Transverse colon (tissue), 4 donors: ENCODE measurements at regions not wholly inside any gene's neighbourhood (a gene's known extent, or its start where the extent isn't known, plus 50 kb on each side); places are given as distances from the start of the nearest gene placed in this dataset.
"Not testable (repeated sequence)": the region's sequence is repeated elsewhere in the genome, so short reads cannot be mapped to it uniquely, and the experiment has no call there.

Source experiments
- DNase-seq: peaks from one replicate; pipeline ENCODE4 v3.0.0-alpha.2; 2019
- H3K27ac ChIP-seq, 4 donors: fragments of 200-600 bp; sonication (generic); 2 replicates each; pipeline ENCODE4 v1.5.1; 2016 to 2018; ENCODE audit warnings: inconsistent platforms in 4 of 4
- H3K27me3 ChIP-seq: fragments of 200-600 bp; sonication (generic); 2 replicates; pipeline ENCODE4 v1.5.1; 2017; ENCODE audit warnings: inconsistent platforms
- H3K36me3 ChIP-seq, 4 donors: fragments of 200-600 bp; sonication (generic); 2 replicates each; pipeline ENCODE4 v1.5.1; 2017 to 2019; ENCODE audit warnings: inconsistent platforms in 4 of 4
- H3K4me1 ChIP-seq, 4 donors: fragments of 200-600 bp; sonication (generic); 2 replicates each; pipeline ENCODE4 v1.5.1; 2017 to 2020; ENCODE audit warnings: inconsistent platforms in 4 of 4
- H3K4me3 ChIP-seq, 4 donors: fragments of 200-600 bp; sonication (generic); 1 replicate in 1 of 4; 2 replicates in 3 of 4; pipeline versions ENCODE4 v1.5.1 to v1.6.1; 2017 to 2019; ENCODE audit warnings: inconsistent platforms in 4 of 4
- H3K9me3 ChIP-seq, 2 donors: fragments of 200-600 bp; sonication (generic); 2 replicates each; pipeline ENCODE4 v1.5.1; 2017 to 2019; ENCODE audit warnings: inconsistent platforms in 2 of 2
- EP300 ChIP-seq: sonication (generic); formaldehyde crosslinking; IDR thresholded peaks from one replicate; pipeline ENCODE4 v1.6.1; 2017; ENCODE audit warnings: antibody characterized with exemption, low read depth
- POLR2A ChIP-seq: fragments of 450-650 bp; IDR thresholded peaks from one replicate; pipeline ENCODE4 v1.6.1; 2016; ENCODE audit warnings: antibody characterized with exemption, mild to moderate bottlenecking, moderate library complexity
- POLR2AphosphoS5 ChIP-seq, 3 donors: sonication (generic); formaldehyde crosslinking; IDR thresholded peaks; one replicate each; pipeline ENCODE4 v1.6.1; 2016; ENCODE audit warnings: antibody characterized with exemption in 3 of 3
- WGBS, 2 donors: methylation state at CpG; one replicate each; pipeline ENCODE4 v1.1.5; 2018; ENCODE audit warnings: low coverage in 1 of 2; 5-methylcytosine and 5-hydroxymethylcytosine counted together
- in situ Hi-C, 4 donors: fragments of 200-750 bp; cut with MboI; loops; one replicate each; pipeline versions ENCODE4 v1.15.0 to v1.15.1; 2017; ENCODE audit warnings: low sequenced_read_pairs in 3 of 4, low pct_ligation_motif_present in 1 of 4, low pct_unique_long_range_greater_than_20kb in 1 of 4
- intact Hi-C: fragments of 100-400 bp; cut with DNase I; formaldehyde crosslinking; loops from one replicate; pipeline ENCODE4 v1.15.1; 2023; ENCODE audit warnings: low total_unique reads
- TF ChIP-seq, protein P1 (sequence below), 5 experiments: fragments of 200-600 bp in 3 of 5; fragments of 450-650 bp in 2 of 5; sonication (generic) in 3 of 5; IDR thresholded peaks; 1 replicate in 2 of 5; 2 replicates in 3 of 5; pipeline ENCODE4 v1.5.1; 2016 to 2017; ENCODE audit warnings: antibody characterized with exemption in 5 of 5, inconsistent platforms in 3 of 5, mild to moderate bottlenecking in 2 of 5, moderate library complexity in 1 of 5

DNA sequence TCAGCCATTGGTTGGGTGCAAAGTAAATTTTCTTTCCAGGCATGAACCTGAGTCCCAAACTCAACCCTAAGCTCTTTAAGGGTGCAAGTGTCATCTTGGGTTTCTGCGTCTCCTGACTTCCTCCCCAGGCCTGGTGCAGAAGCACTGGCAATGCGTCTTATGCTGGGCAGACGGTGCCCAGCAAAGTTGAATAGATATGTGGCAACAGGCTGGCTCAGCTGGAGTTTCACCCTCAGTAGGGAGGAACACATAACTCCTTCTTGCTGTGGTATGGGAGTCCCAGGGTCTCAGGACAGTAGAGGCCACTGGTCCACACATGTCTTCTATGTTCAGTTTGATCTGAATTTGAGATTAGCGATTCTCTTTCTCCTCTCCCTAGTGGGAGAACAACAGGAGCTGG is 181.3 kb downstream of the RPS24 start:
- no peak overlapping the region for H3K4me3 ChIP-seq
- no peaks in the 10 kb centered on the region for H3K36me3 ChIP-seq
- TF ChIP-seq, protein P1, sequence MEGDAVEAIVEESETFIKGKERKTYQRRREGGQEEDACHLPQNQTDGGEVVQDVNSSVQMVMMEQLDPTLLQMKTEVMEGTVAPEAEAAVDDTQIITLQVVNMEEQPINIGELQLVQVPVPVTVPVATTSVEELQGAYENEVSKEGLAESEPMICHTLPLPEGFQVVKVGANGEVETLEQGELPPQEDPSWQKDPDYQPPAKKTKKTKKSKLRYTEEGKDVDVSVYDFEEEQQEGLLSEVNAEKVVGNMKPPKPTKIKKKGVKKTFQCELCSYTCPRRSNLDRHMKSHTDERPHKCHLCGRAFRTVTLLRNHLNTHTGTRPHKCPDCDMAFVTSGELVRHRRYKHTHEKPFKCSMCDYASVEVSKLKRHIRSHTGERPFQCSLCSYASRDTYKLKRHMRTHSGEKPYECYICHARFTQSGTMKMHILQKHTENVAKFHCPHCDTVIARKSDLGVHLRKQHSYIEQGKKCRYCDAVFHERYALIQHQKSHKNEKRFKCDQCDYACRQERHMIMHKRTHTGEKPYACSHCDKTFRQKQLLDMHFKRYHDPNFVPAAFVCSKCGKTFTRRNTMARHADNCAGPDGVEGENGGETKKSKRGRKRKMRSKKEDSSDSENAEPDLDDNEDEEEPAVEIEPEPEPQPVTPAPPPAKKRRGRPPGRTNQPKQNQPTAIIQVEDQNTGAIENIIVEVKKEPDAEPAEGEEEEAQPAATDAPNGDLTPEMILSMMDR (IDR thresholded peaks at IDR 0.05), result no peak
- no peak for TF ChIP-seq EP300
- TF ChIP-seq POLR2A, result no peak
- no peak for TF ChIP-seq POLR2AphosphoS5 (IDR thresholded peaks at IDR 0.05)
- in situ Hi-C loops, result loop anchor here in 1 of 4 donors (25.0 kb wide), 1 partner anchor 997 kb away; no protein-coding TSS in a partner anchor
- WGBS, 2 donors, result 89% methylated on average over 4 of the region's 4 CpGs; no CpG with 5 or more reads in 1 of the 2 donors
- no peaks in the 10 kb centered on the region for H3K9me3 ChIP-seq
- peaks cover 10 to 18% (median 13%) of the 10 kb centered on the region in 4 donors for H3K4me1 ChIP-seq
- intact Hi-C loops, result loop anchor here (5.0 to 10.0 kb wide), 3 partner anchors 440 to 987 kb away; no protein-coding TSS in a partner anchor
- H3K27me3 ChIP-seq, result no peaks in the 10 kb centered on the region
- H3K27ac ChIP-seq, result peak overlapping the region; percentile 62 to 76 (median 66)
- no peak for DNase-seq

DNA sequence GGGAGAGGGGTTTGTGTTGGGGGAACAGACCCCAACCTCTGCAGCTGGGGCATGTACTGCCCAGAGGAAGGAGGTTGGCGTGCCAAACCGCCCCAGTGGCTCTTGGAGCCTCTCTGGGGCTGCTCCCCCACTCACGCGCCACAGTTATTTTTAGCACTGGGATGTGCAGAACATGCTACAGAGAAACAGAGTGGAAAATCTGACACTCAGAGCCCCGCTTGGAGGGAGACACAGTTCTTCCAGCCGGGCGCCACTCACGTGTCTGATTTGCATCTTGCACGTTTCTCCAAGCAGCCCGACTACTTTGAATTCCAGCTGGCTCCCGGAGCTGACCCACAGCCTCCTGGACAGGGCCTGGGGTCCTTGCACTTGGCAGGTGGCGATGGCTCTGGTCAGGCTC is 182.0 kb downstream of the RPS24 start:
- H3K27ac ChIP-seq, result peak overlapping the region; percentile 62 to 76 (median 66)
- no peaks in the 10 kb centered on the region for H3K9me3 ChIP-seq
- peak; percentile 65 for DNase-seq
- peaks cover 10 to 18% (median 13%) of the 10 kb centered on the region in 4 donors for H3K4me1 ChIP-seq
- in situ Hi-C loops, result loop anchor here in 1 of 4 donors (25.0 kb wide), 1 partner anchor 997 kb away; no protein-coding TSS in a partner anchor
- 40% methylated on average over 9 of the region's 12 CpGs; no CpG with 5 or more reads in 1 of the 2 donors for whole genome bisulfite sequencing, 2 donors
- H3K36me3 ChIP-seq, result no peaks in the 10 kb centered on the region
- intact Hi-C loops, result loop anchor here (10.0 kb wide), 2 partner anchors 439 to 859 kb away; no protein-coding TSS in a partner anchor
- no peaks in the 10 kb centered on the region for H3K27me3 ChIP-seq
- H3K4me3 ChIP-seq, result no peak overlapping the region
- TF ChIP-seq, protein P1 (IDR thresholded peaks at IDR 0.05), result no peak
- TF ChIP-seq POLR2A, result no peak
- TF ChIP-seq EP300, result peak; percentile 72
- TF ChIP-seq POLR2AphosphoS5 (IDR thresholded peaks at IDR 0.05), result peak; percentile 55 to 77 (median 57)

DNA sequence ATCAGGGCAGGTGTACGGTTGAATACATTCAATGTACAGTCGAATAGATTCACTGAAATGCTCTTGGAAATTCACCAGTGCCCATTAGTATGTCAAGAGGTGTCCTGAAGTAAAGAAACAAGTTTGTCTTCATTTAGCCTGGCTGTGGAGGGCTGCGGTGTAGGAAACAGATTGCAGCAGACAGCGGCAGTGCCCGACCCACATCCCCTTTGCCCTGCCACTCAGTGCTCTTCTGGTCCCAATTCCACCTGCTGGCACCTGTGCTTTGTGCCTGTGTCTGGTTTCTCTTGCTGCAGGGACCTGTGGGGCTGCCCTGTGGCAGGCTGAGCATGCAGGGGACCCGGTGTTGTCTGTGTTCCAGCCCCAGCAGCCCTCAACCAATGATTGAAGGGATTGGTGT is 183.7 kb downstream of the RPS24 start:
- Histone ChIP-seq H3K27me3 (no peaks in the 10 kb centered on the region), H3K4me1 (peaks cover 10 to 18% (median 13%) of the 10 kb centered on the region in 4 donors), H3K9me3 (no peaks in the 10 kb centered on the region), H3K4me3 (no peak overlapping the region), H3K27ac (no peak overlapping the region), H3K36me3 (no peaks in the 10 kb centered on the region)
- DNase-seq, result no peak
- in situ Hi-C loops (loop anchor here in 1 of 4 donors (25.0 kb wide), 1 partner anchor 995 kb away; no protein-coding TSS in a partner anchor), intact Hi-C loops (loop anchor here (10.0 kb wide), 2 partner anchors 437 to 857 kb away; no protein-coding TSS in a partner anchor)
- TF ChIP-seq POLR2A, result no peak
- TF ChIP-seq, protein P1 (IDR thresholded peaks at IDR 0.05), result no peak
- TF ChIP-seq POLR2AphosphoS5 (IDR thresholded peaks at IDR 0.05), result no peak
- no peak for TF ChIP-seq EP300
- 74 to 93% methylated on average over 2 to 6 of the region's 6 CpGs for WGBS, 2 donors

DNA sequence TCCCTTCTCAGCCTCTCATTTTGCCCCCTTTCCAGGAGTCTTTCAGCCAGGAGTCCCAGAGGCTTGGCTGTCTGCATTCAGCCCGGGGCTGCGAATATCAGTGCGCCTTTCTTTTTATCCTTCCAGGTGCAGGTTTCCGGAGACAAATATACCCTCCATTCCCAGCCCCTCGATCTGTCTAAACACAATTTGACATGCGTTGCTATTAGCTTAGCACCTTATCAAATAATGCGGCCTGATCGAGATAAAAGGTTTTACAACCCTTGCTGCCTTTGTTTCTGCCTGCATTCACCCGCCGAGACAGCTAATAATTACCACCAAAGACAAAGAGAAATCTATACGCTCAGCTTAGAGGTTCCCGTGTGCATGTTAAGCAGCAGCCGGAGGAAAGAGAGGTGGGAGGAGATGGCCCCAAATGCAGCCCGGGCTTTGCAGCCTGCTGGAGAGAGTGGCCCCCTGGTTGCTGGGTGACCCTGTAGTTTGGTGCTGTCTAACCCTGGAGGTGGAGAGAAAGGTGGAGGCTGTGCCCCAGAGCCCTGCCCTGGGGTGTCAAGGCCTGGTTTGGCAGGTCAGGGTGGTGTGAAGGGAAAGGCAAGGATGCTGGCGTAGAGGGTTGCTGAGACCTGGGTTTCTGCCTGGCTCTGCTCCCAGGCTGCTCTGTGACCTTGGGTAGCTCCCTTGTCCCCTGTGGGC is 185.3 kb downstream of the RPS24 start:
- Histone ChIP-seq H3K27me3 (no peaks in the 10 kb centered on the region), H3K4me1 (peaks cover 10 to 18% (median 13%) of the 10 kb centered on the region in 4 donors), H3K36me3 (no peaks in the 10 kb centered on the region), H3K27ac (no peak overlapping the region), H3K9me3 (no peaks in the 10 kb centered on the region), H3K4me3 (no peak overlapping the region)
- WGBS, 2 donors, result 68 to 81% methylated on average over 10 to 15 of the region's 15 CpGs
- intact Hi-C loops (loop anchor here (10.0 kb wide), 2 partner anchors 436 to 856 kb away; no protein-coding TSS in a partner anchor), in situ Hi-C loops (loop anchor here in 1 of 4 donors (25.0 kb wide), 1 partner anchor 993 kb away; no protein-coding TSS in a partner anchor)
- TF ChIP-seq POLR2A, result no peak
- TF ChIP-seq, protein P1 (IDR thresholded peaks at IDR 0.05), result no peak
- TF ChIP-seq POLR2AphosphoS5 (IDR thresholded peaks at IDR 0.05), result no peak
- no peak for TF ChIP-seq EP300
- no peak for DNase-seq

DNA sequence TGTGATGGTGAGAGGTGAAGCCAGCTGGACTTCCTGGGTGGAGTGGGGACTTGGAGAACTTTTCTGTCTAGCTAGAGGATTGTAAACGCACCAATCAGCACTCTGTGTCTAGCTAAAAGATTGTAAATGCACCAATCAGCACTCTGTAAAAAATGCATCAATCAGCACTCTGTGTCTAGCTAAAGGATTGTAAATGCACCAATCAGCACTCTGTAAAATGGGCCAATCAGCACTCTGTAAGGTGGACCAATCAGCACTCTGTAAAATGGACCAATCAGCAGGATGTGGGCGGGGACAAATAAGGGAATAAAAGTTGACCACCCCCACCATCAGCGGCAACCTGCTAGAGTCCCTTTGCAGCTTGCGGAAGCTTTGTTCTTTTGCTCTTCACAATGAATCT is 185.9 kb downstream of the RPS24 start:
- not testable (repeated sequence) for H3K27me3 ChIP-seq, H3K9me3 ChIP-seq, H3K36me3 ChIP-seq, H3K4me3 ChIP-seq, H3K27ac ChIP-seq, DNase-seq
- WGBS, 2 donors, result 80% methylated on average over 4 of the region's 4 CpGs; no CpG with 5 or more reads in 1 of the 2 donors
- intact Hi-C loops (loop anchor here (10.0 kb wide), 2 partner anchors 435 to 855 kb away; no protein-coding TSS in a partner anchor), in situ Hi-C loops (loop anchor here in 1 of 4 donors (25.0 kb wide), 1 partner anchor 993 kb away; no protein-coding TSS in a partner anchor)
- peaks cover 10 to 18% (median 13%) of the 10 kb centered on the region in 4 donors for H3K4me1 ChIP-seq
